HG03342 (cell line): ENCODE measurements at regions not wholly inside any gene's neighbourhood (a gene's known extent, or its start where the extent isn't known, plus 50 kb on each side); places are given as distances from the start of the nearest gene placed in this dataset.

Experiments
- ATAC-seq: cut with Tn5 transposase; IDR thresholded peaks from one replicate; pipeline ENCODE4 v1.9.1; 2021; ENCODE audit warnings: mild to moderate bottlenecking, moderate library complexity; ENCODE audit not compliant: unreplicated experiment

DNA sequence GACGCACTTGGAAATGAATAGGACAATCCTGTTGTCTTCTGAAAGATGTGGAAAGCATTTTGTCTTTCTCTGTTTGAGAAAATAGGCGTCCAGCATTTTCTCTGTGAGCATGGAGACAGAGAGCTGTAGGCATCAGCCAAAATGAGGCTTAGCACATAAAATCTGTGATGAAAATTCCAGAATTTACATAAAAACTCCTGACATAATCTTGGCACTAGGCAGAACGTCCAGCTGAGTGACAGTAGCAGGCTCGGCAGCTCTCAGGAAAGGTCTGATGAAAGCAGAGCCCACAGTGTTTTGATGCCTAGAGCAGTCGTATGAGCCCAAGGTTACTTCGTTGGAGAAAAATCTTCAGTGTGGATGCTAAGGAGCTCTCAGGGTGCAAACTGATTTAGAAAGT is 543.3 kb upstream of the MAP3K7 start:
- ATAC-seq: no peak

DNA sequence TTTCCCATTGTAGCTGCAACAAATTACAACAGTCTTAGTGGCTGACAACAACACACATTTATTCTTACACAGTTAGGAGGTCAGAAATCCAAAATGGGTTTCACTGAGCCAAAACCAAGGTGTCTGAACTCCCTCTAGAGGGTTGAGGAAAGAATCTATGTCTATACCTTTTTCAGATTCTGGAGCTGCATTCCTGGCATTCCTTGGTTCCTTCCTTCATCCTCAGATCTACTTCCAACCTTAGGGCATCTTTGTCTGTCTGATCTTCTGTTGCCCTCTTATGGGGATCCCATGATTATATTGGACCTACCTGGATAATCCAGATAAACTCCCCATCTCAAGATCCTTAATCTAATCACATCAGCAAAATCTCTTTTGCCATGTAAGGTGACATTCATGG is 540.9 kb upstream of the MAP3K7 start:
- ATAC-seq: no peak

GRCh38 chr6:91126876-91127275 is 540.0 kb upstream of the MAP3K7 start:
- ATAC-seq: no peak

- no peak for ATAC-seq
Measured at GRCh38 chr6:91117550-91117949, 530.7 kb upstream of the MAP3K7 start.

DNA sequence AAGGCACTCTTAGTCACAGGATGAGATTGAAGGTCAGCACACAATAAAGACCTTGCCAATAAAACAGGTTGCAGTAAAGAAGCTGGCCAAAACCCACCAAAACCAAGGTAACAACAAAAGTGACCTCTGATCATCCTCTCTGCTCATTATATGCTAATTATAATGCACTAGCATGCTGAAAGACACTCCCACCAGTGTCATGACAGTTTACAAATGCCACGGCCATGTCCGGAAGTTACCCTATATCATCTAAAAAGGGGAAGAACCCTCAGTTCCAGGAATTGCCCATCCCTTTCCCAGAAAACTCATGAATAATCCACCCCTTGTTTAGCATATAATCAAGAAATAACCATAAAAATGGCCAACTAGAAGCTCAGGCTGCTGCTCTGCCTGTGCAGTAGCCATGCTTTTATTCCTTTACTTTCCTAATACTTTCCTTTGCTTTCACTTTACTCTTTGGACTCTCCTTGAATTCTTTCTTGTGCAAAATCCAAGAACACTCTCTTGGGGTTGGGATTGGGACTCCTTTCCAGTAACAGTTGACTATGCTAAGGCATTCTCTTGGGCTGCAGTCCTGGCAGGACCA is 527.3 kb upstream of the MAP3K7 start:
- ATAC-seq: no peak

- no peak for ATAC-seq
Measured at GRCh38 chr6:91106083-91106482, 519.2 kb upstream of the MAP3K7 start.

GRCh38 chr6:91105532-91105931 is 518.7 kb upstream of the MAP3K7 start:
- no peak for ATAC-seq

DNA sequence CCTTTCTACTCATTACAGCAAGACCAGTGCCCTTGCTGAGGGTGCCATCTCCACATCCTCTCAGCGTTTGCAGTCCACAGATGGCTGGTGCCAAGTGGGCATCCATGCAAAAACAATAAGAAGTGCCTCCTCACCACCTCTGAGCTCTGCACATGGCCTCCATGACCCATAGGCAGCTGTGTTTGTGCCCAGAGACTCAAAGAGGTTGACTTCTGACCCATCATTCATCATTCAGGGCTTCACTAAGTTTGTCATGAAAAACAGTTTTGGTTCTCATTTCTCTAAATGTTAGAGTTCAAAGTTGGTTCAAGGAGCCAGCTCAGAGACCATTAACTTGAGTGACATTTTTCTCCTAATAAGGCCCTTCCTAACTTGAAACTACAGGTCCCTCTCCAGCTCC is 512.6 kb upstream of the MAP3K7 start:
- no peak for ATAC-seq

GRCh38 chr6:91098006-91098405 is 511.1 kb upstream of the MAP3K7 start:
- ATAC-seq: no peak

- no peak for ATAC-seq
Measured at GRCh38 chr6:91097364-91097763, 510.5 kb upstream of the MAP3K7 start.

DNA sequence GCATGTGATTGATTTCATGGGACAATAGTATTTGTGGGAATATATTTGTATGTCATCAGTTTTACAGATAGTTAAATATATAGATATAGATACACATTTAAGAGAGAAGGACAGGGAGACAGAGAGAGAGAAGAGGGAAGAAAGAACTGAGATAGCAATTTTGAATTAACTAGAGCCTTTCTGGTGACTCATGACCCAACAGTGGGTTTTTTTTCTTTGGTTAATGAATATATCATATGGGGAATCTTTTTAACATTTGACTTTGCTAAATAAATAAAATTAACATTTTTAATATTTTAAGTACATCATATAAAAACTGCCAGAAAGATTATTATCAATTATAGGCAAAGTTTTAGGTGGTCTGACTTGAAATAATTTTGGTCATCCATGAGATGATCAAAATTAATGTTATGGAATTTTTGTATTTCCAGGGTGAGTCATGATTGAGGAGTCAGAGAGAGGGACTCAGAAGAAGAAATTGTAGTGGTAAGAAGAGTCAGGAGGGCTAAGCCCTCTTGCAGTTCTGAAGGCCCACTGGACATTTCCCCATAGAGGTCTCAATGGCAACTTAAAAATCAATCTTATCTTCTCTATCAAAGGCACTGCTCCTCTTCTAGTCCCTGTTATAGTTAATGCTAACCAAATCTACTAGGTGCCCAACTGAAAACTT is 508.1 kb upstream of the MAP3K7 start:
- ATAC-seq: no peak

- no peak for ATAC-seq
Measured at GRCh38 chr6:91094341-91094740, 507.5 kb upstream of the MAP3K7 start.

- no peak for ATAC-seq
Measured at GRCh38 chr6:91088976-91089375, 502.1 kb upstream of the MAP3K7 start.

- no peak for ATAC-seq
Measured at GRCh38 chr6:91088515-91088914, 501.6 kb upstream of the MAP3K7 start.

GRCh38 chr6:91087908-91088307 is 501.0 kb upstream of the MAP3K7 start:
- no peak for ATAC-seq

DNA sequence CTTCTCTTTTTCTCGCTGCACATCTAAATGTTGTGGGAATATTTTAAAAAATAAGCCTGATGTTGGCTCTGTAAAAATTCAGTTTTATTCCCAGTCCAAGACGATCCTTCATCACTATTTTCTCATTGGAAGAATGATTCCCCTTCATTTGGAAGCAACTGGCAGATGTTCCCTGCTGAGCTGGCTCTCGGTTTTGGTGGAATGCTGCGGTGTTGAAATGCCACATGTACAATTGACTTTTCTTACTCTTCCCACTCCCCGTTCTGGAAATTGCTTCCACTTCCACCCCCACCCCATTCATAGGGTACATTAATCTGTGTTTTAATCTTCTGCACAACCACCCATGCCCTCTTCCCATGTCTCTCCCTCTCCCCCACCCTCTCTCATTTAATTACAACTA is 496.3 kb upstream of the MAP3K7 start:
- ATAC-seq: no peak

DNA sequence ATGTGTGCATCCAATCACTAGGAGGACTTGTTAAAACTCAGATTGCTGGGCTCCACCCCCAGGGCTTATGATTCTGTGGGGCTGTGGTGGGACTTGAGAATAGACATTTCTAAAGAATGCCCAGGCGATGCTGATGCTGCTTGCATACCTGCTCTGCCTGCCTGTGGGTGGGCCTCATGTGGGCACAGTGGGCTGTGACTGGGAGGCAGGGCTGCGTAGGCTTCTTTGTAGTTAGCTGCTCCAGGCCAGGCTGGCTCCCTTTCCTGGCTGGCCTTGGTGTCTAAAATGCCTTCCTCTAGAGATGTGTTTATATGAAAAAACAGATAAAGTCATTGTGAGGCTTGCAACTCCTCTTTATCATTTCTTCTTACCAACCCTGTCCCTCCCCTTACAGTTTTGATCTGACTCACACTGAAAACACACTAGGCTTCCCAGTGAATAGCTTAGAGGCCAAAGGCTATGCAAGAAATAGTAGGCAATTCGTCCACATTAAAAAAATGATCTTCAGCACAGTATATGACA is 495.5 kb upstream of the MAP3K7 start:
- no peak for ATAC-seq

- peak; percentile 70 for ATAC-seq
Measured at GRCh38 chr6:91081452-91082067, 494.7 kb upstream of the MAP3K7 start.

DNA sequence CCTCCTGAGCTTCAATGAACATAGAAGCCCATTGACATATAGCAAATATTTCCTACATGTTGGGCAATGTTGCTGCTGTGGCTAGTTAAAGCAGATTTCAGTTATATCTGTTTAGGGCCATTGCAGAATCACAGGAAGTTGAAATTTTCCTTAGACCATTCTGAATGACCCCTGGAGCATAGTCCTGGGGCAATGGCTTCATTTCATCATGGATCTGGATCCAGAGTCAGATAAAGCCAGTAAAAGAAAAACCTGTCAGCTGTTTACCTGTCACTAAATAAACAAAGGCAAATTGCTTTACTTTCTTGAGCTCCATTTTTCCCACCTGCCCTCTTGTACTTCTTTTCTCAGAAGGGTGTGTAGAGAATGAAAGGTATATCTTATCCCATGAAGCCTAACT is 494.0 kb upstream of the MAP3K7 start:
- peak; percentile 10 for ATAC-seq

DNA sequence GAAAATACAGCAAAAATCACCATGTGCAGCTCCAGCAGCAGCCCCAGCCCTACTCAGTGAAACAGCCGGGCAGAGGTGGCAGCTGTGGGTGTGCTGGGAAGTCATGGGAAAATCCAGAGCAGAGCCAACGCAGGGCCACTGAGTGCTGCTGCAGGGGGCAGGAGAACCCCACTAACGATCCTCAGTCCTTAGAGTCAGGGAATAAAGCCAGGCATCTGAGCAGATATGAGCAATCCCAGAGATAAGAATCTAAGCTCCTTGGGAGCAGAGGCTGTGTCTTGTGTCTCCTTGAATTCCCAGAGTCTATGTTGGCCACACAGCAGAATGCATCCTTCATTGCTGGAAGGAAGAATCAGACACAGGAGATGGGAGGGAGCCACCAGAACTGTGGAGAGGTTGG is 493.1 kb upstream of the MAP3K7 start:
- ATAC-seq: no peak

- ATAC-seq: no peak
Measured at GRCh38 chr6:91075244-91075976, 488.5 kb upstream of the MAP3K7 start.

DNA sequence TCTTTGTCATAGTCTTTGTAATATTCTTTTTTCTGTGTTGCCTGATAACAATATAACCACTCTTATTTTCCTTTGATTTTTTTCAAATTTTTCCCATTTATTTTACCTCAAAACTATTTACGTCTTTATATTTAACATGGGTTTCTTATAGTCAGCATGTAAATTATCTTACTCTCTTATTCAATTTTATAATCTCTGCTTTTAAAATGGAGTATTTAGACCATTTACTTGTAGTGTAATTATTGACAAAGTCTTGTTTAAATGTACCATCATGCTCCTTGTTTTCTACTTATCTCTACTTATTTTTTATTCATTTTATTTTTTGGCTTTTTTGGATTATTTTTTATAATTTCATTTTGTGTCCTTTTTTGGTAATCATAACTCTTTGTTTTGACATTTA is 476.5 kb upstream of the MAP3K7 start:
- no peak for ATAC-seq
